Left kidney (tissue), 1 donor: ENCODE measurements at regions not wholly inside any gene's neighbourhood (a gene's known extent, or its start where the extent isn't known, plus 50 kb on each side); places are given as distances from the start of the nearest gene placed in this dataset.
"Not testable (repeated sequence)": the region's sequence is repeated elsewhere in the genome, so short reads cannot be mapped to it uniquely, and the experiment has no call there.

ENCODE experiments used
- DNase-seq: peaks from one replicate; pipeline ENCODE4 v3.0.0-alpha.2; 2013

DNA sequence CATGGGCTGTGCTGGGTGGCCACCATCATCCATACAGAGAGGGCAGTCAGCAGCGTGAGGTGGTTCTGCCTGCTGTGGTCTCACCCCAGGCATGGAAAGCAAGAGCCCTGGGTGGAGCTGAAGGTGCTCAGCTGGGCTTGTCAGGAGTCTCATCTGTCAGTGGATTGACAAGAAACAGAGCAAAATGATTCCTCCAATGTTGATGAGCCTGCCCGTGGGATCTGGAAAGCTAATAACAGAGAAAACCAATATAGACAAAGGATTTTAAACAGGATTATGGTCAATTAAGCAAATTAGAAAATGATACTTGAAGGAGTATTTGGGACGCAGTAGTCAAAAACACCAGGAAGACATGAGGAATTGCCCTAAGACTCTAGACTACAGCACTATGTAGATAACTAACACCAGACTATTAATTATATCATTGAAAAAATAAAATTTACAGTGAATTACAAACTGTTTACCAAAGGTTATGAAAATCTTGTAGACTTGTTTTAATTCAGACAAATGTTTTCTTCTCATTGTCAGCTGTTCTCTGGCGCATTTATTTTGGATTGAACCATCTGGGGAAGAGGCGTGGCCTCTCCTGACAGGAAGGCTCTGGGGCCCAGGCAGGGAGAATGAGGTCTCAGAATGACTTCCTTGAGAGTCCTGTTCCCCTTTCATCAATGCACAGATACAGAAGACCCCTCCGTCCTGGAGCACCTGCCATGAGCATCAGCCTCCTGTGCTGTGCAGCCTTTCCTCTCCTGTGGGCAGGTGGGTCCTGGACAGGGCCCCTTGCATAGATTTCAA, 211.2 kb upstream of the PRSS58 start:
- no peak for DNase-seq

- not testable (repeated sequence) for DNase-seq
These were observed 209.3 kb upstream of the PRSS58 start for GRCh38 chr7:142467056-142467655.

GRCh38 chr7:142463401-142463850, 205.6 kb upstream of the PRSS58 start:
- DNase-seq = no peak

- DNase-seq = no peak
These were observed 203.6 kb upstream of the PRSS58 start for GRCh38 chr7:142461437-142461836.

- no peak for DNase-seq
These were observed 202.7 kb upstream of the PRSS58 start for GRCh38 chr7:142460402-142461117.

DNA sequence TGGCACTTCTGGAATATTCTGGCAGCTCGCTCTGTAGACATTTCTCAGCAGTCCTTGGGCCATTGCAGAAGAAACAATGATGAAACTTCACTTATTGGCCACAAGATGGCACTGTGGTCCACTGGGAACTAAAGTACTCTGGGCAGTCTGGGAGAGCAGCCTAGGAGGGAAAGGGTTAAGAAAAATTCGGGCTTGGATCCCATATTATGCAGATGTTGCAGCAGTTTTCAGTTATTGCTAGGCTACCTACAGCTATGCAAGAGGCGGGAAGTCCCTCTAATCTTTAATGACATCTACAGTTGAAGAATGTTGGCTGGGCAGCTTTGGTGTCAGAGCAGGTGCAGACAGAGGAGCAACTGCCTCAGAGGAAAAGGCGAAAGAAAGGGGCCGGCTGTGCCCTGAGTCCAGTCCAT, 201.7 kb upstream of the PRSS58 start:
- DNase-seq = peak; percentile 68

DNA sequence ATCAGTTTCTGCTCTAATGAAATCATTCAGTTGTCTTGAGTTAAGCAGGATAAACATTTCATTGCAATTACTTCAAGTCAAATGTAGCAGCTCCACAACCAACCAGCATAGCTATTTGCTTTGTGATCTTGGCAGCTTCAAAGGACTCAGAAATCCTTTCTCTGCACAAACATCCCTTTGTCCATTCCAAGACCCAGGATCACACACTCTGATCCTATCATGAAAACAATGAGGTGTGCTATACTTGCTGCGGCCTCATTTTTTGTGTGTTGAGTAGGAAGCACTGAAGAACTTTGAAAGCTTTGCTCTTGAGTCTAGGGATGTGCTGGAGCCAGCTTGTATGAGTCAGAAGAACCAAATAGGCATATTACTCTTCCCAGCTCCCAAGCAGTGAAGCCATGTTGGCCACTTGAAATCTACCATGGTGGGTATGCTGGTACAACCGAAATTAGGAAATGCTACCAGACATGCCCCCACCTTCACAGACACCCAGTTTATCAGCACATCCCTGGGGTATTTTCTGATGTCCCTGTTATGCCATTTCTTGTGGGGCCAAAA, 199.4 kb upstream of the PRSS58 start:
- no peak for DNase-seq

GRCh38 chr7:142455392-142455791, 197.5 kb upstream of the PRSS58 start:
- no peak for DNase-seq

GRCh38 chr7:142454862-142455261, 197.0 kb upstream of the PRSS58 start:
- no peak for DNase-seq

DNA sequence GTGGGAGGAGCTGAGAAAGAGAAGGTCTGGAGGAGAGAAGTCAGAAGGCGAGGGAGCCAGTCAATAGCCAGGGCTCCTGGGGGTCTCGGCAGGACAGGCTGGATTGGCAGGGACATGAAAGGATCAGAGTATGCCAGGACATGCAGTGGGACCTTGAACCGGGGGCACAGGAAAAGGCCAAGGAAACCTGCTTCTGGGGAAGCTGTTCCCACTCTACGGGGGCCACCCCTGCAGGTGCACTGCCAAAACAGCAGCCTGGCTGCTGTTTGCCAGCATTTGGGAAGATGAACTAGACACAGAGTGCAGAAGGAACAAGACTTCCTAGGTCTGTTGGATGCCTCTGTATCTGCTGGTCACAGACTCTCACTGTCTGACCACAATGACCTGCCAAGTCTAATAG, 194.9 kb upstream of the PRSS58 start:
- no peak for DNase-seq

DNA sequence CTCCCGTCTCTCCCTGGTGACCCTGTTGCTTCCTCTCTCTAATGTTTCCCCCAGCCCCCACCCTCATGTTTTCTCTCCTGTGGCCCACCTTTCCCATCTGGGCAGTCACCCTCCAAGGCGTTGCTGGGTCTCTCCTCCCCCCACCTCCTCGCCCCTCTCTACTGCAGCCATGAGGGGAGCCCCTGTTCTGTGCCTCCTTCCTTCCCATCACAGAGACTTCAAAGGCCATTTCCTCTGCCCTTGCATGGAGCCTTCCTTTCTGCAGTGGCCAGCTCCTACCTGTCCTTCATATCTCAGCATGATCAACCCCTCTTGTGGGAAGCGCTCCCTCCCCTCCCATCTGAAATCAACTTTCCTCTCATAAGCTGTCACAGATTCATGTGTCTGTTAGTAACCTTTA, 194.0 kb upstream of the PRSS58 start:
- DNase-seq = no peak

DNA sequence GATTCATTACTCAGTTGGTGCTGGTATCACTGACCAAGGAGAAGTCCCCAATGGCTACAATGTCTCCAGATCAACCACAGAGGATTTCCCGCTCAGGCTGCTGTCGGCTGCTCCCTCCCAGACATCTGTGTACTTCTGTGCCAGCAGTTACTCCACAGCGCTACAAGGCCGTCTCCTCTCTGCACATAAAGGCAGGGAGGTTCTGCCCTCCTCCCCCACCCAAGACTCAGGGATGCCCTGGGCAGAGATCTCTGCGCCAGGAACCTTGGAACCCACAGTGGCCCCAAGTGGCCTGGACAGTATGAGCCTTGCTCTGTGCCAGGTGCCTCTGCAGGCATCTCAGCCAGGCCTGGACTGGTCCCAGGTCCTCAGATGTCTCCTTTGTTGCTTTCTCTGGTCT, 193.4 kb upstream of the PRSS58 start:
- DNase-seq = no peak

DNA sequence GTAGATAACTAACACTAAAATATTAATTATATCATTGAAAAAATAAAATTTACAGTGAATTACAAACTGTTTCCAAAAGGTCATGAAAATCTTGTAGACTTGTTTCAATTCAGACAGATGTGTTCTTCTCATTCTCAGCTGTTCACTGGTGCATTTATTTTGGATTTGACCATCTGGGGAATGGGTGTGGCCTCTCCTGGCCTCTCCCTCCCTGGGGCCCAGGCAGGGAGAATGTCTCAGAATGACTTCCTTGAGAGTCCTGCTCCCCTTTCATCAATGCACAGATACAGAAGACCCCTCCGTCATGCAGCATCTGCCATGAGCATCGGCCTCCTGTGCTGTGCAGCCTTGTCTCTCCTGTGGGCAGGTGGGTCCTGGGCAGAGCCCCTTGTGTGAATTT, 192.8 kb upstream of the PRSS58 start:
- no peak for DNase-seq

- no peak for DNase-seq
These were observed 192.3 kb upstream of the PRSS58 start for GRCh38 chr7:142450206-142450605.

- DNase-seq = not testable (repeated sequence)
These were observed 191.0 kb upstream of the PRSS58 start for GRCh38 chr7:142448857-142449256.

- DNase-seq = no peak
These were observed 189.9 kb upstream of the PRSS58 start for GRCh38 chr7:142447762-142448161.

DNA sequence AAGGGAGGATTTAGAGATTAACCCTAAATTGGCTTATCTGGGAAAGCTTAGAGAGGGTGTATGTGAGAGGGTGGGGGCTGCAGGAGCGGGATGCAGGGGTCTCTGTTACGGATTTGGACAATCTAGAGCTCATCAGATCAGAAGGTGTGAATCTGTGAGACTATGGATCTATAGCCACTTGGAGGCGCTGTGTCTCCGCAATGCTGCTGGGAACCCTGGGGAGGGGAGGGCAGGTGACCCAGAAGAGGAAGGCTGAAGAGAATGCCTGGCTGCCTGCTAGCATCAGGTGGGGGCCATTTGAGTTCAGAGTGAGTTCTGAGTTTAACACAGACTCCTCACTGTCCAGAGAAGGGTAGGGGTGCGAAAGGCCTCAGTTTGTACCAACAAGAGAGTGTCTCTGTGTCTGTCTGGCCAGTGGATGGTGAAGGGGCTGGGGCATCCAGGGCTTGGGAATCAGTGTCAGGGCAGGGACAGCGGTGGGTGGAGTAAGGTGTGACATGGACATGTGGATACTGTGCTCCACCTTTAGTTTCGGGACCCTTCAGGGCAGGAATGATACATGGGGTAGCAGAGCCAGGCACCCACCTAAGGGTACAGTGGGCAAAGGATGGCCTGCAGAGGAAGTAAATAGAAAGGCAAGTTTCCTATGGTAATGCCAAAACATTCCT, 187.3 kb upstream of the PRSS58 start:
- no peak for DNase-seq

DNA sequence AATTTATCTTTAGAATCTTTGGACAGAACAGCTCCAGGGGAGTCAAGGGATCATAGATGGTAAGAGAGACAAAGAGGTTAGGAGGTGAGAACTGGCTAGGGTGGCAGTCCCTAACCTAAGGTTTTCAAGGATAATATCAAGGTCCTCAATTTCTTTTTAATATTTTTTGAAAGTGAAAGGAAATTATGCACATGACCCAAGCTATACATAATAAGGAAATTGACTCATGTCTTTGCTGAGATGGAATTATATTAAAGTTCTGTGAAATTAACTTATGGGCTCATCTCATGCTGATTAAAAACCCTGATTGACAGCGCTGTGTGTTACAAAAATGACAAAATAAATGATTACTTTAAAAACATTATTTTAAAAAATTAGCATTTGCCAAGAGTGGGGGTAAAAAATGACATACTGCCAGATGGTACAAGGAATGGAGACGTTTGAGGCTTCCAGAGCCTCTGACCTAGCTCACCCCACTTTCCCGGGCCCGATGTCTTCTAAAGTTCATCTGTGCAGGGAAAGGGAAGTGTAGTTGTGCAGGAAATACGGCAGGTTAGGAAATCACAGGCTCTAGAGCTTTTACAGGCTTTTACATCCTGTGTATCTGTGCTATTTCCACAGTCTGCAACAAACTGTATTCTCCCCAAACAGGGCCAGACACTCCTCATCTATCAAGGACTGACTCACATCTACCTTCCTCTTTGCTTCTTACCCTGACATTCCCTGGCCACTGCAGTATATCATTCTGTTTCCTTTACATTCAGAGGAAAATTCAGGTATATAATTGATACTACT, 185.6 kb upstream of the PRSS58 start:
- DNase-seq = no peak

- DNase-seq = no peak
These were observed 184.5 kb upstream of the PRSS58 start for GRCh38 chr7:142442396-142442795.

DNA sequence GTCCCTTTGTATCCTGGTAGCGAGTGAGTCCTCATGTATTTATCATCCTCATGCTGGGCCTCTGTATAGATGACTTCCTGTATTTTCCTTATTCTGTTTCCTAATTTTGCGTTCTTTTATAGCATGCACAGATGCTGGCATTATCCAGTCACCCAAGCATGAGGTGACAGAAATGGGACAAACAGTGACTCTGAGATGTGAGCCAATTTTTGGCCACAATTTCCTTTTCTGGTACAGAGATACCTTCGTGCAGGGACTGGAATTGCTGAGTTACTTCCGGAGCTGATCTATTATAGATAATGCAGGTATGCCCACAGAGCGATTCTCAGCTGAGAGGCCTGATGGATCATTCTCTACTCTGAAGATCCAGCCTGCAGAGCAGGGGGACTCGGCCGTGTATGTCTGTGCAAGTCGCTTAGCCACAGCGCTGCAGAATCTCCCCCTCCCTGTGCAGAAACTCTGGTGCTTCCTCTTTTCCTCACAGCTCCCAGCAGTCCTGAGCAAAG, 183.1 kb upstream of the PRSS58 start:
- no peak for DNase-seq

- no peak for DNase-seq
These were observed 182.5 kb upstream of the PRSS58 start for GRCh38 chr7:142440219-142440905.
